HCT116 (cell line): ENCODE measurements at regions not wholly inside any gene's neighbourhood (a gene's known extent, or its start where the extent isn't known, plus 50 kb on each side); places are given as distances from the start of the nearest gene placed in this dataset.

Experiments used
- ATAC-seq: fragments of 200-7000 bp; cut with Tn5 transposase; 2 replicates; pipeline ENCODE4 v1.9.1; 2020; ENCODE audit warnings: mild to moderate bottlenecking, moderate library complexity
- BruUV-seq: library from RNA; stranded (reverse); fragments of 400-500 nt; replicated peaks from 2 replicates; lab custom pipeline; 2021; lab: Mats Ljungman, UMichigan
- CTCF ChIA-PET: fragments of 300-600 bp; sonication (Branson Sonifier 250); formaldehyde crosslinking; loops from one replicate; lab custom pipeline; 2021; ENCODE audit warnings: antibody characterized with exemption; lab: Charles Lee
- POLR2A ChIA-PET: fragments of 300-600, 350-600 bp; sonication (Branson Sonifier 250); formaldehyde crosslinking; loops from one replicate; lab custom pipeline; 2021; ENCODE audit warnings: antibody characterized with exemption; lab: Charles Lee
- RAD21 ChIA-PET, 2 experiments: fragments of 300-600 bp; sonication (Branson Sonifier 250); formaldehyde crosslinking; loops; one replicate each; lab custom pipeline; 2023; ENCODE audit warnings: low total read pairs in 2 of 2; ENCODE audit not compliant: uncharacterized antibody in 2 of 2, unreplicated experiment in 2 of 2, low non-redundant PET in 1 of 2; lab: Charles Lee
- DNase-seq: peaks from one replicate; pipeline ENCODE4 v3.0.0-alpha.2; 2010; ENCODE audit warnings: low read depth, low spot score
- H2AFZ ChIP-seq: fragments of 200-600 bp; shearing (Covaris generic), sonication (generic); 2 replicates; pipeline ENCODE4 v1.6.1; 2017; ENCODE audit warnings: low read depth, mixed run types, mixed read lengths, antibody characterized with exemption, low read length; ENCODE audit not compliant: poor library complexity, severe bottlenecking
- H3K27ac ChIP-seq: 2 replicates; pipeline ENCODE4 v1.5.1; 2012; ENCODE audit warnings: low read depth, low read length
- H3K27me3 ChIP-seq: fragments of 200-600 bp; sonication (generic); 2 replicates; pipeline ENCODE4 v1.6.1; 2016; ENCODE audit warnings: mixed run types, low read length, mixed read lengths; ENCODE audit not compliant: insufficient read depth
- H3K36me3 ChIP-seq, 2 experiments: fragments of 200-500 bp in 1 of 2; fragments of 200-600 bp in 1 of 2; sonication (Bioruptor generic) in 1 of 2; sonication (generic) in 1 of 2; 2 replicates each; pipeline versions ENCODE4 v1.5.1 to v1.6.1; 2014 to 2016; ENCODE audit warnings: low read length in 2 of 2, inconsistent platforms in 1 of 2, mixed read lengths in 1 of 2, mixed run types in 1 of 2; ENCODE audit not compliant: insufficient read depth in 2 of 2, control insufficient read depth in 1 of 2
- H3K4me1 ChIP-seq, 2 experiments: fragments of 200-600 bp in 1 of 2; sonication (generic) in 1 of 2; 2 replicates each; pipeline versions ENCODE4 v1.5.1 to v1.6.1; 2012 to 2017; ENCODE audit warnings: low read length in 2 of 2, inconsistent platforms in 1 of 2, mild to moderate bottlenecking in 1 of 2, mixed read lengths in 1 of 2, mixed run types in 1 of 2, moderate library complexity in 1 of 2; ENCODE audit not compliant: insufficient read depth in 2 of 2, control insufficient read depth in 1 of 2
- H3K4me2 ChIP-seq: fragments of 200-600 bp; sonication (generic); 2 replicates; pipeline ENCODE4 v1.6.1; 2017; ENCODE audit warnings: mixed run types, low read length, mixed read lengths
- H3K4me3 ChIP-seq, 2 experiments: fragments of 200-600 bp in 1 of 2; sonication (generic) in 1 of 2; replicated peaks in 1 of 2; 2 replicates each; pipeline ENCODE4 v1.5.1; 2011 to 2016; ENCODE audit warnings: low read length in 2 of 2, control low read depth in 1 of 2, low read depth in 1 of 2, mild to moderate bottlenecking in 1 of 2, mixed read lengths in 1 of 2, mixed run types in 1 of 2
- H3K79me2 ChIP-seq: fragments of 200-600 bp; sonication (generic); 2 replicates; pipeline ENCODE4 v1.6.1; 2017; ENCODE audit warnings: mild to moderate bottlenecking, mixed run types, low read length, moderate library complexity, mixed read lengths; ENCODE audit not compliant: insufficient read depth
- H3K9ac ChIP-seq: fragments of 200-600 bp; sonication (generic); 2 replicates; pipeline ENCODE4 v1.6.1; 2016; ENCODE audit warnings: low read length, mixed read lengths
- H3K9me2 ChIP-seq: fragments of 200-600 bp; sonication (generic), shearing (Covaris generic); 2 replicates; pipeline ENCODE4 v1.6.1; 2017; ENCODE audit warnings: mixed run types, mild to moderate bottlenecking, moderate library complexity; ENCODE audit not compliant: insufficient read depth
- H3K9me3 ChIP-seq, 2 experiments: fragments of 200-500 bp in 1 of 2; fragments of 200-600 bp in 1 of 2; sonication (Bioruptor generic) in 1 of 2; sonication (generic) in 1 of 2; 2 replicates each; pipeline ENCODE4 v1.6.1; 2014 to 2017; ENCODE audit warnings: low read length in 2 of 2, mixed read lengths in 2 of 2, inconsistent platforms in 1 of 2, low read depth in 1 of 2, mild to moderate bottlenecking in 1 of 2, mixed run types in 1 of 2, moderate library complexity in 1 of 2; ENCODE audit not compliant: control insufficient read depth in 1 of 2, insufficient read depth in 1 of 2
- H4K20me1 ChIP-seq: fragments of 200-600 bp; sonication (generic), shearing (Covaris generic); 2 replicates; pipeline ENCODE4 v1.6.1; 2017; ENCODE audit warnings: mixed run types, mild to moderate bottlenecking, moderate library complexity; ENCODE audit not compliant: insufficient read depth
- CBX3 ChIP-seq: IDR thresholded peaks from 2 replicates; pipeline ENCODE4 v1.6.1; 2012; ENCODE audit warnings: low read depth
- CEBPB ChIP-seq: IDR thresholded peaks from 2 replicates; pipeline ENCODE4 v1.6.1; 2012; ENCODE audit warnings: low read depth
- EGR1 ChIP-seq: IDR thresholded peaks from 2 replicates; pipeline ENCODE4 v1.6.1; 2012; ENCODE audit warnings: low read depth
- EZH2 ChIP-seq: fragments of 200-600 bp; sonication (generic); IDR thresholded peaks from 2 replicates; pipeline ENCODE4 v1.6.1; 2017; ENCODE audit warnings: antibody characterized with exemption, mixed run types
- JUND ChIP-seq: IDR thresholded peaks from 2 replicates; pipeline ENCODE4 v1.6.1; 2012
- POLR2A ChIP-seq: IDR thresholded peaks from 2 replicates; pipeline ENCODE4 v1.7.0; 2011; ENCODE audit warnings: borderline replicate concordance; ENCODE audit not compliant: insufficient read depth, insufficient read length; ENCODE audit errors: extremely low read depth
- RAD21 ChIP-seq: IDR thresholded peaks from 2 replicates; pipeline ENCODE4 v1.6.1; 2012; ENCODE audit warnings: low read depth, mild to moderate bottlenecking
- SRF ChIP-seq: IDR thresholded peaks from 2 replicates; pipeline ENCODE4 v1.6.1; 2012; ENCODE audit warnings: low read depth
- YY1 ChIP-seq: IDR thresholded peaks from 2 replicates; pipeline ENCODE4 v1.6.1; 2011; ENCODE audit warnings: low read length, low read depth, moderate library complexity, mild to moderate bottlenecking; ENCODE audit not compliant: insufficient replicate concordance; ENCODE audit errors: extremely low read depth
- ZNF274 ChIP-seq: fragments of 200-500 bp; sonication (Bioruptor generic); IDR thresholded peaks from 2 replicates; pipeline ENCODE4 v1.6.1; 2014; ENCODE audit warnings: mild to moderate bottlenecking, low read depth, low read length, inconsistent platforms
- intact Hi-C: fragments of 100-400 bp; cut with micrococcal nuclease; formaldehyde crosslinking; loops from 2 replicates; pipeline ENCODE4 v1.10.0; 2022
- TF ChIP-seq, protein P1 (sequence below): IDR thresholded peaks from 2 replicates; pipeline ENCODE4 v1.6.1; 2012; ENCODE audit warnings: low read depth
- TF ChIP-seq, protein P2 (sequence below): IDR thresholded peaks from 2 replicates; pipeline ENCODE4 v1.6.1; 2011; ENCODE audit warnings: mild to moderate bottlenecking, low read length, moderate library complexity; ENCODE audit not compliant: insufficient replicate concordance; ENCODE audit errors: extremely low read depth

DNA sequence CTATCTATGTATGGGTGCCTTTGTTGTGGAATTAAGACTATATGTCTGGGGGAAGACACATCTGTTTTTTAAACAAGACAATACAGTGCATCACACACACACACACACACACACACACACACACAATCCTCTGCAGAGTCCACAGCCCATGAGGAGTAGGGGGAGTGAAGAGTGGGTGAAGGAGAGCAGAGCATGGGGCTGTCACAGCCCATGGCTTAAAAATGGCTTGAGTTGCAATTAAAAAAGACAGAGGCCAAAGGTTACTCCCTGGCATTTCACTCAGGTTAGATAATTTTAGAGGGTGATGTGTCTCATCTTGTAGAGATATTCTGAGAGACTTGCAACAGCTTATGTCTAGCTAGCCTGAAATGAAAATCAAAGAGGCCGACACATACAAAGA lies 176.5 kb upstream of the PLXNA2 start:
- no peaks in the 10 kb centered on the region for H3K79me2 ChIP-seq
- no peak for DNase-seq

DNA sequence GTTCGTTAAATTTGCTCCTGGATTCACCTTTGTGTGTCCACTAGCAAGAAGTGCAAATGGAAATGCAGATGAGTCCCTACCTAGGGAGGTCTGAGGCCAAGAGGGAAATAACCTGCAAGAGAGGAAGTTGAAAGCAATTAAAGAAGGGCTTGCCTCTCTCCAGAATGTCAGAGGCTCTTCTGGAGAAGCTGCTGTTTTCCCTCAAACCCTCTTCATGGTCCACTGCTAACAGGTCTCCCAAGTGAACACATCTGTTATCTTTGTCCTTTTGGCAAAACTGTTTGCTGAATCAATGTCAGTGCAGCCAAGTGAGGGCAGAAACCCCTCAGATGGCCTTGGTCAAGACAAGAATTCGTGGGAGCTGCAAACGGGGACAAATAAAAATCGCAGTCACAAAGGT lies 177.3 kb upstream of the PLXNA2 start:
- Histone ChIP-seq H3K36me3 (no peaks in the 10 kb centered on the region), H3K4me1 (no peaks in the 10 kb centered on the region), H3K9me3 (no peaks in the 10 kb centered on the region), H3K79me2 (no peaks in the 10 kb centered on the region), H3K9me2 (no peaks in the 10 kb centered on the region), H3K27me3 (0 out of 2 replicates have a peak, but pooled peaks cover 5% of the 10 kb centered on the region), H3K4me3 (no peak overlapping the region), H3K4me2 (no peak overlapping the region), H3K27ac (no peak overlapping the region), H4K20me1 (no peaks in the 10 kb centered on the region), H2AFZ (no peak overlapping the region), H3K9ac (no peak overlapping the region)
- ChIA-PET POLR2A (no interaction called here), CTCF (no interaction called here), RAD21 (no interaction called here)
- no peak for DNase-seq
- BruUV-seq: no TSS peak
- intact Hi-C loops: no loop called here
- no peak for ATAC-seq
- TF ChIP-seq POLR2A (no peak), RAD21 (no peak), YY1 (no peak), SRF (no peak), CBX3 (no peak), ZNF274 (no peak), EGR1 (no peak)
- TF ChIP-seq, protein P1, sequence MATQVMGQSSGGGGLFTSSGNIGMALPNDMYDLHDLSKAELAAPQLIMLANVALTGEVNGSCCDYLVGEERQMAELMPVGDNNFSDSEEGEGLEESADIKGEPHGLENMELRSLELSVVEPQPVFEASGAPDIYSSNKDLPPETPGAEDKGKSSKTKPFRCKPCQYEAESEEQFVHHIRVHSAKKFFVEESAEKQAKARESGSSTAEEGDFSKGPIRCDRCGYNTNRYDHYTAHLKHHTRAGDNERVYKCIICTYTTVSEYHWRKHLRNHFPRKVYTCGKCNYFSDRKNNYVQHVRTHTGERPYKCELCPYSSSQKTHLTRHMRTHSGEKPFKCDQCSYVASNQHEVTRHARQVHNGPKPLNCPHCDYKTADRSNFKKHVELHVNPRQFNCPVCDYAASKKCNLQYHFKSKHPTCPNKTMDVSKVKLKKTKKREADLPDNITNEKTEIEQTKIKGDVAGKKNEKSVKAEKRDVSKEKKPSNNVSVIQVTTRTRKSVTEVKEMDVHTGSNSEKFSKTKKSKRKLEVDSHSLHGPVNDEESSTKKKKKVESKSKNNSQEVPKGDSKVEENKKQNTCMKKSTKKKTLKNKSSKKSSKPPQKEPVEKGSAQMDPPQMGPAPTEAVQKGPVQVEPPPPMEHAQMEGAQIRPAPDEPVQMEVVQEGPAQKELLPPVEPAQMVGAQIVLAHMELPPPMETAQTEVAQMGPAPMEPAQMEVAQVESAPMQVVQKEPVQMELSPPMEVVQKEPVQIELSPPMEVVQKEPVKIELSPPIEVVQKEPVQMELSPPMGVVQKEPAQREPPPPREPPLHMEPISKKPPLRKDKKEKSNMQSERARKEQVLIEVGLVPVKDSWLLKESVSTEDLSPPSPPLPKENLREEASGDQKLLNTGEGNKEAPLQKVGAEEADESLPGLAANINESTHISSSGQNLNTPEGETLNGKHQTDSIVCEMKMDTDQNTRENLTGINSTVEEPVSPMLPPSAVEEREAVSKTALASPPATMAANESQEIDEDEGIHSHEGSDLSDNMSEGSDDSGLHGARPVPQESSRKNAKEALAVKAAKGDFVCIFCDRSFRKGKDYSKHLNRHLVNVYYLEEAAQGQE: no peak
- TF ChIP-seq, protein P2, sequence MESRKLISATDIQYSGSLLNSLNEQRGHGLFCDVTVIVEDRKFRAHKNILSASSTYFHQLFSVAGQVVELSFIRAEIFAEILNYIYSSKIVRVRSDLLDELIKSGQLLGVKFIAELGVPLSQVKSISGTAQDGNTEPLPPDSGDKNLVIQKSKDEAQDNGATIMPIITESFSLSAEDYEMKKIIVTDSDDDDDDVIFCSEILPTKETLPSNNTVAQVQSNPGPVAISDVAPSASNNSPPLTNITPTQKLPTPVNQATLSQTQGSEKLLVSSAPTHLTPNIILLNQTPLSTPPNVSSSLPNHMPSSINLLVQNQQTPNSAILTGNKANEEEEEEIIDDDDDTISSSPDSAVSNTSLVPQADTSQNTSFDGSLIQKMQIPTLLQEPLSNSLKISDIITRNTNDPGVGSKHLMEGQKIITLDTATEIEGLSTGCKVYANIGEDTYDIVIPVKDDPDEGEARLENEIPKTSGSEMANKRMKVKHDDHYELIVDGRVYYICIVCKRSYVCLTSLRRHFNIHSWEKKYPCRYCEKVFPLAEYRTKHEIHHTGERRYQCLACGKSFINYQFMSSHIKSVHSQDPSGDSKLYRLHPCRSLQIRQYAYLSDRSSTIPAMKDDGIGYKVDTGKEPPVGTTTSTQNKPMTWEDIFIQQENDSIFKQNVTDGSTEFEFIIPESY: no peak

More for the DNA sequence above, 176.5 kb upstream of the PLXNA2 start:
- H3K36me3 ChIP-seq: no peaks in the 10 kb centered on the region
- BruUV-seq: no TSS peak
- CTCF ChIA-PET: no interaction called here
- no peak overlapping the region for H3K27ac ChIP-seq
- no peaks in the 10 kb centered on the region for H3K9me3 ChIP-seq
- TF ChIP-seq JUND: no peak
- TF ChIP-seq CBX3: no peak
- TF ChIP-seq CEBPB: no peak
- TF ChIP-seq, protein P2: no peak
- no peak for TF ChIP-seq EZH2
- no peak for TF ChIP-seq POLR2A
- TF ChIP-seq EGR1: no peak
- no peak for ATAC-seq
- 0 out of 2 replicates have a peak, but pooled peaks cover 5% of the 10 kb centered on the region for H3K27me3 ChIP-seq
- POLR2A ChIA-PET: no interaction called here
- intact Hi-C loops: no loop called here
- H3K4me2 ChIP-seq: no peak overlapping the region
- RAD21 ChIA-PET: no interaction called here
- H3K4me1 ChIP-seq: no peaks in the 10 kb centered on the region
- H3K9ac ChIP-seq: no peak overlapping the region
- no peak overlapping the region for H2AFZ ChIP-seq
- no peak overlapping the region for H3K4me3 ChIP-seq
- no peaks in the 10 kb centered on the region for H4K20me1 ChIP-seq
- H3K9me2 ChIP-seq: no peaks in the 10 kb centered on the region
